GM20000 (cell line): ENCODE measurements at regions not wholly inside any gene's neighbourhood (a gene's known extent, or its start where the extent isn't known, plus 50 kb on each side); places are given as distances from the start of the nearest gene placed in this dataset.

Experiments
- DNase-seq: peaks from one replicate; pipeline ENCODE4 v3.0.0; 2012; ENCODE audit warnings: low spot score
- TF ChIP-seq, protein P1 (sequence below): IDR thresholded peaks from 2 replicates; pipeline ENCODE4 v1.5.1; 2012; ENCODE audit warnings: mild to moderate bottlenecking, control low read depth; ENCODE audit errors: extremely low read depth, missing control alignments

DNA sequence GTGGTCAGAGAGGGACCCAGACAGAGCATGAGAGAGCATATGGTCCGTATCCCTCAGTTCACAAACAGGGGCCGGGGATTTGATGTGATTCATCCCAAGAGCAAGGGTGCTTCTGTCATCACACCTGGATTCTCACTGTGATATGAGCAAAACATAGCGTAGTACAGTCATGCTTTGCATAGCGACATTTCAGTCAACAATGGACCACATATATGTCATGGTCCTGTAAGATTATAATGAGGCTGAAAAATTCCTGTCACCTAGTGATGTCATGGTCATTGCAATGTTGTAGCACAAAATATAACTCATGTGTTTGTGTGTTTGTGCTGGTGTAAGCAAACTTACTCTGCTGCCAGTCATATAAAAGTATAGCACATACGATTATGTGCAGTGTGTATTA, 207.4 kb upstream of the CDH13 start:
- TF ChIP-seq, protein P1, sequence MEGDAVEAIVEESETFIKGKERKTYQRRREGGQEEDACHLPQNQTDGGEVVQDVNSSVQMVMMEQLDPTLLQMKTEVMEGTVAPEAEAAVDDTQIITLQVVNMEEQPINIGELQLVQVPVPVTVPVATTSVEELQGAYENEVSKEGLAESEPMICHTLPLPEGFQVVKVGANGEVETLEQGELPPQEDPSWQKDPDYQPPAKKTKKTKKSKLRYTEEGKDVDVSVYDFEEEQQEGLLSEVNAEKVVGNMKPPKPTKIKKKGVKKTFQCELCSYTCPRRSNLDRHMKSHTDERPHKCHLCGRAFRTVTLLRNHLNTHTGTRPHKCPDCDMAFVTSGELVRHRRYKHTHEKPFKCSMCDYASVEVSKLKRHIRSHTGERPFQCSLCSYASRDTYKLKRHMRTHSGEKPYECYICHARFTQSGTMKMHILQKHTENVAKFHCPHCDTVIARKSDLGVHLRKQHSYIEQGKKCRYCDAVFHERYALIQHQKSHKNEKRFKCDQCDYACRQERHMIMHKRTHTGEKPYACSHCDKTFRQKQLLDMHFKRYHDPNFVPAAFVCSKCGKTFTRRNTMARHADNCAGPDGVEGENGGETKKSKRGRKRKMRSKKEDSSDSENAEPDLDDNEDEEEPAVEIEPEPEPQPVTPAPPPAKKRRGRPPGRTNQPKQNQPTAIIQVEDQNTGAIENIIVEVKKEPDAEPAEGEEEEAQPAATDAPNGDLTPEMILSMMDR = no peak
- no peak for DNase-seq

DNA sequence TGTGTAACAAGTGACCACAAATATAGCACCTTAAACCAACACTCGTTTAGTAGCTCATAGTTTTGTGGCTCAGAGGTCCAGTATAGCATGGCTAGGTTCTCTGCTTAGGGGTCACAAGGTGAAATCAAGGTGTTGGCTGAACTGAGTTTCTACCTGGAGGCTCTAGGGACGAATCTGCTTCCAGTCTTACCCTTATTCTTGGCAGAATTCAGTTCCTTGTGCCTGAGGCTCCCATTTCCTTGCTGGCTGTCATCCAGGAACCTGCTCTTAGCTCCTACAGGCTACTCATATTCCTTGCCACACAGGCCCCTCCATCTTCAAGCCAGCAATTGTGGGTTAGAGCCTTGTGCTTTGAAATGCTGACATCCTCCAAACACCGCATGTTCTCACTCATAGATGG, 212.3 kb upstream of the CDH13 start:
- TF ChIP-seq, protein P1 = no peak
- DNase-seq = no peak

DNA sequence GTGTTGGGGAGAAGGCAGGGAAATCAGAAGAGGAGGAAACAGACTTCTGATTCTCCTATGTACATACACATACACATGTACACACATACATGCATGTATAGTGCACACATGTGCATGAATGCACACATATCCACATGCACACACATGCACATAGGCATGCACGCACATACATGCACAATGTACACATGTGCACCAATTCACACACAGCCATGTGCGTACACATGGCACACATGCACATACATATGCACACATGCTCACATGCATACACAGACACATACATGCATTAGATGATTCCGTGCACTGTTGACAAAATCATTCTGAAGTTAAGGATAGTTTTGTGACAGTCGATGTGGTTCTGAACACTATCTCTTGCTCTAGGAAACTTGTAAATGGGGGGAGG, 214.0 kb upstream of the CDH13 start:
- TF ChIP-seq, protein P1 = no peak
- DNase-seq = no peak

DNA sequence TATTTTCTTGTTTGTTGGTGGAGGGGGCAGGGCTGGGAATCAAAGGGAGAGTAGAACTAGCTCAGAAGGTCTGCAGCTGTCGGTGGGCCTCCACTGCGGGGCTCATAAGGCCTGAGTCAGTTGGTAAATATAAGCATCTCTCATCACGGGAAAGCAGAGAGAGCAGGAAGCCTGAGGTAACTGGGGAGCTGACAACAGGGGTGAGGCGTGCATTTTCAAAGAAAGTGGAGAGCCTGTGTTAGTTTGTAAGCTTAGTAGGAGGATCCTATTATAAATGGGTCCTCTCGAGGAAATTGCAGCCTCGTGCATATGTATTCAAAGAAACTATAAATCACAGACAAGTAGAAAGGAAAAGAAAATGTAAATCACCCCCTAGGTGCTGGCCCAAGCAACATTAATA, 221.0 kb upstream of the CDH13 start:
- DNase-seq = no peak
- TF ChIP-seq, protein P1 = no peak

DNA sequence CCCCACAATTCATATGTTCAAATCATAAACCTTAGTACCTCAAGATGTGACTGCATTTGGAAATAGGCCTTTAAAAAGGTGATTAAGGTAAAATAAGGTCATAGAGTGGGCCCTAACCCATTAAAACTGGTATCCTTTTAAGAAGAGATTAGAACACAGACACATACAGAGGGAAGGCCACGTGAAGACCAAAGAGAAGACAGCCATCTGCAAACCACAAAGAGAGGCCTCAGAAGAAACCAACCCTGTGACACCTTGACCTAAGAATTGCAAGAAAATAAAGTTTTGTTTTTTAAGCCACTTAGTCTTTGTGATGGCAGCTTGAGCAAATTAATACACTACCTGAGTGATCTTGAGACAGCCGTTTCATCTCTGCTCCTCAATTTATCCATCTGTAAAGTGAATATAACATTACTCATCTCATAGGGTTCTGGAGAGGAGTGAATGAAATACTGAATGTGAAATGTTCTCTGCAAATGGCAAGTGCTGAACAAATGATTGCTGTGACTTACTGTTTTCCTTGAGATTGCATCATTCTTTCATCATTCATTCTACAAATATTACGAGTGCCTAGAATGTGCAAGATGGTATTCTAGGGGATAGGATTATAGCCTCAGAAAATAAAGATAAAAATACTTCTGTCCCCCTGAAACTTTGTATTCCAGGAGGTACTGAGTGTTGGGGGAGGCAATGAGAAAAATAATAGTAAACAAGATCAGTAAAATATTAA, 222.0 kb upstream of the CDH13 start:
- TF ChIP-seq, protein P1 = no peak
- no peak for DNase-seq

DNA sequence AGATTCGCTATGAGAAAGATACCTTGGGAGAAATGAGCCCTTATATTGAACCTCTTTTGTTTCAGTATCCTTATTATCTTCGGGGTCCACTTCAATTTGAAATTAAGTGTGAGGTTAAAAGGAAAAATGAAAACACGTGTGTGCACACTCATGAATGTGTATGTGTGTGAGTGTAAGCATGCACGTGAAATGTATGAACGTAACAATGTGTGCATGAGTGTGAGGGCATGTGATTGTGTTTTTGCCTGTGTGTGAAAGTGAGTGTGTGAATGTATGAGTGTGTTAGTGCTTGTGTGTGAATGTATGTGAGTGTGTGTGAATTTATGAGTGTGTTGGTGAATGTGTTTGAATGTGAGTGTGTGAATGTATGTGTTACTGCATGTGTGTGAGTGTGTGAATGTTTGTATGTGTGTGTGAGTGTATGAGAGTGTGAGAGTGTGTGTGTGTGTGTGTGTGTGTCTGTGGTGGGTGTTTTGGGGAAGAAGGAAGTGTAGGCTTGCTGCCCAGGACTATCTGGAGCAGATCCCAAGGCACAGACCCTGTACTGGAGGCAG, 224.0 kb upstream of the CDH13 start:
- DNase-seq = no peak
- TF ChIP-seq, protein P1 = no peak

DNA sequence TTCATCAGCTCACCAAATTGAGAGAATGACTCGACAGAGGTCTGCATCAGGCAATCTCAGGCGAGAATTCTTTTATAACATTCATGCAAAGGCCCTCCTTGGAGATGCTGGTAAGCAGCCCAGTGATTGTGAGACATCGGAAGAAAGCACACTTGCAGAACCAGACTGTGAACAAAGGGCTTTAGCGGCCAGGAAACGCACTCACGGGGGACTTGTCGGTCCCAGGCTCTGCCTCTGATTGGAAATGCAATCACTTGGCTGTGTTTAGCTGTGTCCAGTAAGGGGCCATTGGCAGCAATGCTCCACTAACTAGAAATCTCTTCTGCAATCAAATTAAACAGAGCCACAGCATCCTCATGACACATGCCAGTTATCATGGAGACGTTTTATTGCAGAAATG, 226.7 kb upstream of the CDH13 start:
- TF ChIP-seq, protein P1 = no peak
- no peak for DNase-seq
